Upper lobe of left lung (tissue), 6 donors: ENCODE measurements at regions not wholly inside any gene's neighbourhood (a gene's known extent, or its start where the extent isn't known, plus 50 kb on each side); places are given as distances from the start of the nearest gene placed in this dataset.
A peak's percentile ranks its signal among the peaks of the same experiment; 100 is the strongest.

ENCODE experiments used
- ATAC-seq, 2 donors: fragments of 200-7000 bp; cut with Tn5 transposase; one replicate each; pipeline ENCODE4 v1.9.1; 2022; ENCODE audit warnings: mild to moderate bottlenecking in 2 of 2, moderate library complexity in 2 of 2; ENCODE audit not compliant: low FRiP score in 2 of 2
- DNase-seq, 2 donors: peaks; one replicate each; pipeline ENCODE4 v3.0.0-alpha.2; 2019 to 2020
- H3K27ac ChIP-seq, 4 donors: fragments of 200-600 bp; sonication (generic); one replicate each; pipeline ENCODE4 v1.5.1; 2016 to 2019
- H3K27me3 ChIP-seq, 4 donors: fragments of 200-600 bp; sonication (generic); one replicate each; pipeline ENCODE4 v1.5.1; 2017 to 2019
- H3K36me3 ChIP-seq, 4 donors: fragments of 200-600 bp; sonication (generic); one replicate each; pipeline ENCODE4 v1.5.1; 2016 to 2019
- H3K4me1 ChIP-seq, 4 donors: fragments of 200-600 bp; sonication (generic); one replicate each; pipeline ENCODE4 v1.5.1; 2018 to 2019
- H3K4me3 ChIP-seq, 4 donors: fragments of 200-600 bp; sonication (generic); one replicate each; pipeline ENCODE4 v1.5.1; 2017 to 2019; ENCODE audit warnings: mild to moderate bottlenecking in 2 of 4, moderate library complexity in 1 of 4
- H3K9me3 ChIP-seq, 4 donors: fragments of 200-600 bp; sonication (generic); one replicate each; pipeline ENCODE4 v1.5.1; 2018 to 2019
- EP300 ChIP-seq, 4 donors: sonication (generic); formaldehyde crosslinking; IDR thresholded peaks; one replicate each; pipeline ENCODE4 v1.5.1; 2017; ENCODE audit warnings: antibody characterized with exemption in 4 of 4, control low read depth in 2 of 4
- POLR2A ChIP-seq, 4 donors: fragments of 450-650 bp; IDR thresholded peaks; one replicate each; pipeline ENCODE4 v1.5.1; 2016 to 2017; ENCODE audit warnings: antibody characterized with exemption in 4 of 4, mild to moderate bottlenecking in 2 of 4
- POLR2AphosphoS5 ChIP-seq, 2 donors: sonication (generic); formaldehyde crosslinking; IDR thresholded peaks; one replicate each; pipeline ENCODE4 v1.5.1; 2017; ENCODE audit warnings: antibody characterized with exemption in 2 of 2
- WGBS, 2 donors: methylation state at CpG; one replicate each; pipeline ENCODE4 v1.1.5; 2017 to 2018; 5-methylcytosine and 5-hydroxymethylcytosine counted together
- TF ChIP-seq, protein P1 (sequence below), 6 experiments: fragments of 450-650 bp in 4 of 6; fragments of 200-600 bp in 2 of 6; sonication (generic) in 2 of 6; IDR thresholded peaks; one replicate each; pipeline ENCODE4 v1.5.1; 2016 to 2019; ENCODE audit warnings: antibody characterized with exemption in 6 of 6
- donor health status: DM: no; HTN: no; CAD: no; lungs with moderate emphysema.
- donor health status: DM: no; HTN: yes; CAD: no; lungs with severe emphysema.

DNA sequence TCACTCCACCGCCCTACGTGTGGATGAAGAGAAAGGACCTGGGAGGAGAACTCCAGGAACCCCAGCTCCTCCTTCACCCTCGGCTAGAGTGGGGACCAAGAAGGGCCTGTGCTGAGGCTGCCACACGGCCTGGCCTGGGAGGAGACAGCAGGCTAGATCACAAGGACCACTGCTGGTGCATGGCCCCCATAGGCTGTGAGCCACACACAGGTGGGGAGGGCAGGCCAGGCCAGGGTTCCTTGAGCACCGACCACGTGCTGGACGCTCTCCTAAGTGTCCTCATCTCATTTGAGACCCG, 1392.4 kb downstream of the TBC1D22A start:
- DNase-seq = peak in 1 of 2 donors; percentile 30
- Histone ChIP-seq H3K9me3 (no peaks in the 10 kb centered on the region), H3K4me1 (no peaks in the 10 kb centered on the region), H3K27ac (no peak overlapping the region), H3K27me3 (no peaks in the 10 kb centered on the region), H3K4me3 (no peak overlapping the region), H3K36me3 (no peaks in the 10 kb centered on the region)
- 68 to 87% methylated on average over 3 to 8 of the region's 8 CpGs for WGBS, 2 donors
- TF ChIP-seq, protein P1, sequence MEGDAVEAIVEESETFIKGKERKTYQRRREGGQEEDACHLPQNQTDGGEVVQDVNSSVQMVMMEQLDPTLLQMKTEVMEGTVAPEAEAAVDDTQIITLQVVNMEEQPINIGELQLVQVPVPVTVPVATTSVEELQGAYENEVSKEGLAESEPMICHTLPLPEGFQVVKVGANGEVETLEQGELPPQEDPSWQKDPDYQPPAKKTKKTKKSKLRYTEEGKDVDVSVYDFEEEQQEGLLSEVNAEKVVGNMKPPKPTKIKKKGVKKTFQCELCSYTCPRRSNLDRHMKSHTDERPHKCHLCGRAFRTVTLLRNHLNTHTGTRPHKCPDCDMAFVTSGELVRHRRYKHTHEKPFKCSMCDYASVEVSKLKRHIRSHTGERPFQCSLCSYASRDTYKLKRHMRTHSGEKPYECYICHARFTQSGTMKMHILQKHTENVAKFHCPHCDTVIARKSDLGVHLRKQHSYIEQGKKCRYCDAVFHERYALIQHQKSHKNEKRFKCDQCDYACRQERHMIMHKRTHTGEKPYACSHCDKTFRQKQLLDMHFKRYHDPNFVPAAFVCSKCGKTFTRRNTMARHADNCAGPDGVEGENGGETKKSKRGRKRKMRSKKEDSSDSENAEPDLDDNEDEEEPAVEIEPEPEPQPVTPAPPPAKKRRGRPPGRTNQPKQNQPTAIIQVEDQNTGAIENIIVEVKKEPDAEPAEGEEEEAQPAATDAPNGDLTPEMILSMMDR (IDR thresholded peaks at IDR 0.05) = no peak
- TF ChIP-seq POLR2A (IDR thresholded peaks at IDR 0.05) (no peak), EP300 (IDR thresholded peaks at IDR 0.05) (no peak), POLR2AphosphoS5 (IDR thresholded peaks at IDR 0.05) (no peak)
- ATAC-seq = no peak

DNA sequence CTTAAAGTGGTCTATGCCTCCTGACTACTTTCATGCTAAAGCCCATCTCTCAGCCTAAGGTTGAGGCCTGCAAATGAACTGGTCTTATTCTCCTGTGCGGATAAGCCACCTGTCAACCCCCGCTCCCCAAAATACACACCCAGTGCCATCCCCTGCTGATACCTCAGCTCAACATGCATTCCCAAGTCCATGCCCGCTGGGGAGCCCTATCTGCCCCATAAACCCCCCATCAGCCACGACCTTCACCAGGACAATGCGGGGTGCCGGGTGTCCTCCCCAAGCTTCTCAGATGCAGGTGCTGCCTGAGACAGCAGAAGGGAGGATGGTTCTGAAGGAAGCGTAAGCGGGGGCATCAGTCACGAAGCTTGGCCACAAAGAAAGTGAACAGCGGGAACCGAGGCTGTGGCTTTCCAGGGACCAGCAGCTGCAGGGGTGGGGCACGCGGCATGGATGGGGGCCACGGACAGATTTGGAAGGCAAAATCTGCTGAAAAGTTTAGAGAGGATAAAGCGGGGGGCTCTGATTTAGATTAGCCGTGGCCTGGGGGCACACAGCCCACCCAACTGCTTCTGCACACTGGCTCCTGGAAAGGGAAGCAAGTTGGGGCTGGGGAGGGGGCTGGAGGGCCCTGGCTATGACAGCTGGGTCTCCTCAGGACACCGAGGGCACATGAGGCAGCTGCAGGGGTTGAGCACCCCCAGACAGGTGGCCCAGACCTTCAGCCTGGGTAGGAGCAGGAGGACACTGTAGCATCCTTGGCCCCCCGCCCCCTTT, 1391.9 kb downstream of the TBC1D22A start:
- TF ChIP-seq POLR2A (IDR thresholded peaks at IDR 0.05) (no peak), POLR2AphosphoS5 (IDR thresholded peaks at IDR 0.05) (no peak), EP300 (IDR thresholded peaks at IDR 0.05) (no peak)
- TF ChIP-seq, protein P1 (IDR thresholded peaks at IDR 0.05) = no peak
- Histone ChIP-seq H3K27me3 (no peaks in the 10 kb centered on the region), H3K9me3 (no peaks in the 10 kb centered on the region), H3K4me3 (no peak overlapping the region), H3K36me3 (no peaks in the 10 kb centered on the region), H3K4me1 (no peaks in the 10 kb centered on the region), H3K27ac (no peak overlapping the region)
- DNase-seq (peak in 1 of 2 donors; percentile 40), ATAC-seq (no peak)
- WGBS, 2 donors = 83 to 91% methylated on average over 16 to 18 of the region's 18 CpGs

DNA sequence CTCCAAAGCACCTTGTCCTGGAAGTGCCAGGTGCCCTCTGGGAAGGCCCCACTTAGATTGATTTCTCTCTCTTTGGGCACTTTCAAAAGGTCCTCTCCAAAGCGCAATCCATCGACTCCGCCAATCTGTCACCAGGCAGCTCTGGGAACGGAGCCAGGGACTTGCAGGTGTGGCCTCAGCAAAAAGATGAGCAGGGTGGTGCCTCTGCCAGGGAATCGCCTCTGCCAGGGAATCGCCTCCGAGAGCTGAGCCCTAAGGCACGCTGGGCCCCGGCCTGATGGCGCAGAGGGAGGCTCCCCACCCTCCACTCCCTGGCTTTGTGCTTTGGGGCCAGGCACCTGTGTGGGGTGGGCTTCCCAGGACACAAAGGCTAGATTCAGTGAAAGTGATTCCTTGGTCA, 1391.3 kb downstream of the TBC1D22A start:
- peak in 1 of 2 donors; percentile 34 for DNase-seq
- H3K27ac ChIP-seq = no peak overlapping the region
- H3K27me3 ChIP-seq = no peaks in the 10 kb centered on the region
- no peaks in the 10 kb centered on the region for H3K36me3 ChIP-seq
- H3K9me3 ChIP-seq = no peaks in the 10 kb centered on the region
- TF ChIP-seq, protein P1 (IDR thresholded peaks at IDR 0.05) = no peak
- TF ChIP-seq EP300 (IDR thresholded peaks at IDR 0.05) = no peak
- no peak for TF ChIP-seq POLR2A (IDR thresholded peaks at IDR 0.05)
- no peak for TF ChIP-seq POLR2AphosphoS5 (IDR thresholded peaks at IDR 0.05)
- H3K4me3 ChIP-seq = no peak overlapping the region
- WGBS, 2 donors = 90 to 94% methylated on average over 9 to 10 of the region's 10 CpGs
- ATAC-seq = peak in 1 of 2 donors; percentile 5
- H3K4me1 ChIP-seq = no peaks in the 10 kb centered on the region

DNA sequence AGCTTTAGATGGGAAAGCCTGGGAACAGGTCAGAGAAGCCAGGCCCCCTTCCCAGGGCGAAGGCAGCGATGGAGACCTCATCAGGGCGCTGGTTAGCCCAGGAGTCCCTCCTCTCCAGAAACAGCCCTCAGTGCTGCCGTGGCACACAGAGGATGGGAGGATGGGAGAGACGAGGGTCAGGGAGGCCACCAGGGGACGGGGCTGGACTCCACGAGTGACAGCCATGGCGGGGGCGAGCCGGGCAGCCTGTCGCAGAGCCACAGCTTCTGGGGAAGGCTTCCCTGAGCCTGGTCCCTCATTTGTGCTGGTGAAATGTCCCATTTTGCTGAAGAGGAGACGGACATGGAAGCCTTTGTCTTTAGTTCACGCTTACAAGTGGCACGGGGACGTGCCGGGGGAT, 1390.5 kb downstream of the TBC1D22A start:
- Histone ChIP-seq H3K36me3 (no peaks in the 10 kb centered on the region), H3K4me3 (no peak overlapping the region), H3K9me3 (no peaks in the 10 kb centered on the region), H3K27me3 (no peaks in the 10 kb centered on the region), H3K27ac (no peak overlapping the region), H3K4me1 (no peaks in the 10 kb centered on the region)
- 82 to 88% methylated on average over 8 to 16 of the region's 16 CpGs for WGBS, 2 donors
- DNase-seq (peak in 1 of 2 donors; percentile 59), ATAC-seq (no peak)
- TF ChIP-seq POLR2A (IDR thresholded peaks at IDR 0.05) (no peak), EP300 (IDR thresholded peaks at IDR 0.05) (no peak), POLR2AphosphoS5 (IDR thresholded peaks at IDR 0.05) (no peak)
- TF ChIP-seq, protein P1 (IDR thresholded peaks at IDR 0.05) = no peak
